A549 (cell line): ENCODE measurements at regions not wholly inside any gene's neighbourhood (a gene's known extent, or its start where the extent isn't known, plus 50 kb on each side); places are given as distances from the start of the nearest gene placed in this dataset.

ENCODE experiments used
- CEBPB ChIP-seq, 2 experiments: fragments of >200 bp in 1 of 2; sonication (Bioruptor Twin) in 1 of 2; formaldehyde crosslinking in 1 of 2; IDR thresholded peaks; 2 replicates each; pipeline ENCODE4 v1.6.1; 2012 to 2016
- JUN ChIP-seq, 2 experiments: fragments of >200 bp; sonication (Bioruptor Twin); formaldehyde crosslinking; IDR thresholded peaks; 2 replicates in 1 of 2; 3 replicates in 1 of 2; pipeline ENCODE4 v1.6.1; 2016 to 2017
- MAFK ChIP-seq: fragments of 450-650 bp; IDR thresholded peaks from 2 replicates; pipeline ENCODE4 v1.6.1; 2014; ENCODE audit not compliant: partially characterized antibody
- NPAS2 ChIP-seq: fragments of 250-450 bp; sonication (Bioruptor Pico); IDR thresholded peaks from 2 replicates; pipeline ENCODE4 v1.8.0; 2022; ENCODE audit warnings: mild to moderate bottlenecking, moderate library complexity, borderline replicate concordance
- RAD21 ChIP-seq, 2 experiments: fragments of >200 bp in 1 of 2; sonication (Bioruptor Twin) in 1 of 2; formaldehyde crosslinking in 1 of 2; IDR thresholded peaks in 1 of 2; conservative IDR thresholded peaks in 1 of 2; 2 replicates in 1 of 2; 3 replicates in 1 of 2; pipeline ENCODE4 v1.6.1; 2012 to 2018; ENCODE audit warnings: inconsistent platforms in 1 of 2
- SMC3 ChIP-seq: fragments of >200 bp; sonication (Bioruptor Twin); formaldehyde crosslinking; IDR thresholded peaks from 3 replicates; pipeline ENCODE4 v1.6.1; 2018; ENCODE audit warnings: inconsistent platforms
- USF2 ChIP-seq: fragments of 450-650 bp; IDR thresholded peaks from 2 replicates; pipeline ENCODE4 v1.6.1; 2014; ENCODE audit warnings: antibody characterized with exemption
- ZFP36 ChIP-seq: fragments of 450-650 bp; IDR thresholded peaks from 2 replicates; pipeline ENCODE4 v1.6.1; 2014; ENCODE audit warnings: borderline replicate concordance; ENCODE audit not compliant: partially characterized antibody
- TF ChIP-seq, protein P1 (sequence below): fragments of 250-450 bp; sonication (Bioruptor Pico); IDR thresholded peaks from 2 replicates; pipeline ENCODE4 v1.5.0; 2021; ENCODE audit warnings: mild to moderate bottlenecking, moderate library complexity, borderline replicate concordance
- TF ChIP-seq, protein P2 (sequence below): fragments of >200 bp; sonication (Bioruptor Twin); formaldehyde crosslinking; IDR thresholded peaks from 3 replicates; pipeline ENCODE4 v1.5.1; 2016
- TF ChIP-seq, protein P3 (sequence below): fragments of >200 bp; sonication (Bioruptor Twin); formaldehyde crosslinking; IDR thresholded peaks from 3 replicates; pipeline ENCODE4 v1.6.1; 2016

- TF ChIP-seq MAFK: no peak
- TF ChIP-seq, protein P1, sequence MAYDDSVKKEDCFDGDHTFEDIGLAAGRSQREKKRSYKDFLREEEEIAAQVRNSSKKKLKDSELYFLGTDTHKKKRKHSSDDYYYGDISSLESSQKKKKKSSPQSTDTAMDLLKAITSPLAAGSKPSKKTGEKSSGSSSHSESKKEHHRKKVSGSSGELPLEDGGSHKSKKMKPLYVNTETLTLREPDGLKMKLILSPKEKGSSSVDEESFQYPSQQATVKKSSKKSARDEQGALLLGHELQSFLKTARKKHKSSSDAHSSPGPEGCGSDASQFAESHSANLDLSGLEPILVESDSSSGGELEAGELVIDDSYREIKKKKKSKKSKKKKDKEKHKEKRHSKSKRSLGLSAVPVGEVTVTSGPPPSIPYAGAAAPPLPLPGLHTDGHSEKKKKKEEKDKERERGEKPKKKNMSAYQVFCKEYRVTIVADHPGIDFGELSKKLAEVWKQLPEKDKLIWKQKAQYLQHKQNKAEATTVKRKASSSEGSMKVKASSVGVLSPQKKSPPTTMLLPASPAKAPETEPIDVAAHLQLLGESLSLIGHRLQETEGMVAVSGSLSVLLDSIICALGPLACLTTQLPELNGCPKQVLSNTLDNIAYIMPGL (CRISPR knock-in tag): no peak
- TF ChIP-seq RAD21 (conservative IDR thresholded peaks at IDR 0.05 in 1 of 2, IDR thresholded peaks at IDR 0.05 in 1 of 2): no peak
- TF ChIP-seq USF2: no peak
- TF ChIP-seq NPAS2 (CRISPR knock-in tag): no peak
- TF ChIP-seq JUN (IDR thresholded peaks at IDR 0.05): no peak
- TF ChIP-seq, protein P2, sequence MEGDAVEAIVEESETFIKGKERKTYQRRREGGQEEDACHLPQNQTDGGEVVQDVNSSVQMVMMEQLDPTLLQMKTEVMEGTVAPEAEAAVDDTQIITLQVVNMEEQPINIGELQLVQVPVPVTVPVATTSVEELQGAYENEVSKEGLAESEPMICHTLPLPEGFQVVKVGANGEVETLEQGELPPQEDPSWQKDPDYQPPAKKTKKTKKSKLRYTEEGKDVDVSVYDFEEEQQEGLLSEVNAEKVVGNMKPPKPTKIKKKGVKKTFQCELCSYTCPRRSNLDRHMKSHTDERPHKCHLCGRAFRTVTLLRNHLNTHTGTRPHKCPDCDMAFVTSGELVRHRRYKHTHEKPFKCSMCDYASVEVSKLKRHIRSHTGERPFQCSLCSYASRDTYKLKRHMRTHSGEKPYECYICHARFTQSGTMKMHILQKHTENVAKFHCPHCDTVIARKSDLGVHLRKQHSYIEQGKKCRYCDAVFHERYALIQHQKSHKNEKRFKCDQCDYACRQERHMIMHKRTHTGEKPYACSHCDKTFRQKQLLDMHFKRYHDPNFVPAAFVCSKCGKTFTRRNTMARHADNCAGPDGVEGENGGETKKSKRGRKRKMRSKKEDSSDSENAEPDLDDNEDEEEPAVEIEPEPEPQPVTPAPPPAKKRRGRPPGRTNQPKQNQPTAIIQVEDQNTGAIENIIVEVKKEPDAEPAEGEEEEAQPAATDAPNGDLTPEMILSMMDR: no peak
- TF ChIP-seq ZFP36: no peak
- TF ChIP-seq, protein P3, sequence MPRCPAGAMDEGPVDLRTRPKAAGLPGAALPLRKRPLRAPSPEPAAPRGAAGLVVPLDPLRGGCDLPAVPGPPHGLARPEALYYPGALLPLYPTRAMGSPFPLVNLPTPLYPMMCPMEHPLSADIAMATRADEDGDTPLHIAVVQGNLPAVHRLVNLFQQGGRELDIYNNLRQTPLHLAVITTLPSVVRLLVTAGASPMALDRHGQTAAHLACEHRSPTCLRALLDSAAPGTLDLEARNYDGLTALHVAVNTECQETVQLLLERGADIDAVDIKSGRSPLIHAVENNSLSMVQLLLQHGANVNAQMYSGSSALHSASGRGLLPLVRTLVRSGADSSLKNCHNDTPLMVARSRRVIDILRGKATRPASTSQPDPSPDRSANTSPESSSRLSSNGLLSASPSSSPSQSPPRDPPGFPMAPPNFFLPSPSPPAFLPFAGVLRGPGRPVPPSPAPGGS: no peak
- no peak for TF ChIP-seq SMC3
- no peak for TF ChIP-seq CEBPB (IDR thresholded peaks at IDR 0.05)
These were observed 72.0 kb upstream of the CDH5 start for GRCh38 chr16:66294507-66294906.
